GM12892 (cell line): ENCODE measurements at regions not wholly inside any gene's neighbourhood (a gene's known extent, or its start where the extent isn't known, plus 50 kb on each side); places are given as distances from the start of the nearest gene placed in this dataset.
A peak's percentile ranks its signal among the peaks of the same experiment; 100 is the strongest.

Experiments
- DNase-seq: peaks from one replicate; pipeline ENCODE4 v3.0.0; 2011; ENCODE audit not compliant: insufficient read length
- FAIRE-seq: peaks from 2 replicates; lab custom pipeline; 2011; peaks lifted over from hg19 to GRCh38; lab: Jason Lieb, UNC
- POLR2A ChIP-seq: IDR thresholded peaks from 2 replicates; pipeline ENCODE4 v1.6.1; 2011; ENCODE audit warnings: low read depth, low read length, control low read depth
- POLR2AphosphoS5 ChIP-seq: IDR thresholded peaks from 2 replicates; pipeline ENCODE4 v1.6.1; 2011; ENCODE audit warnings: low read depth, low read length, control low read depth
- TAF1 ChIP-seq: IDR thresholded peaks from 2 replicates; pipeline ENCODE4 v1.6.1; 2011; ENCODE audit warnings: low read depth, mild to moderate bottlenecking, control low read depth, low read length, borderline replicate concordance

DNA sequence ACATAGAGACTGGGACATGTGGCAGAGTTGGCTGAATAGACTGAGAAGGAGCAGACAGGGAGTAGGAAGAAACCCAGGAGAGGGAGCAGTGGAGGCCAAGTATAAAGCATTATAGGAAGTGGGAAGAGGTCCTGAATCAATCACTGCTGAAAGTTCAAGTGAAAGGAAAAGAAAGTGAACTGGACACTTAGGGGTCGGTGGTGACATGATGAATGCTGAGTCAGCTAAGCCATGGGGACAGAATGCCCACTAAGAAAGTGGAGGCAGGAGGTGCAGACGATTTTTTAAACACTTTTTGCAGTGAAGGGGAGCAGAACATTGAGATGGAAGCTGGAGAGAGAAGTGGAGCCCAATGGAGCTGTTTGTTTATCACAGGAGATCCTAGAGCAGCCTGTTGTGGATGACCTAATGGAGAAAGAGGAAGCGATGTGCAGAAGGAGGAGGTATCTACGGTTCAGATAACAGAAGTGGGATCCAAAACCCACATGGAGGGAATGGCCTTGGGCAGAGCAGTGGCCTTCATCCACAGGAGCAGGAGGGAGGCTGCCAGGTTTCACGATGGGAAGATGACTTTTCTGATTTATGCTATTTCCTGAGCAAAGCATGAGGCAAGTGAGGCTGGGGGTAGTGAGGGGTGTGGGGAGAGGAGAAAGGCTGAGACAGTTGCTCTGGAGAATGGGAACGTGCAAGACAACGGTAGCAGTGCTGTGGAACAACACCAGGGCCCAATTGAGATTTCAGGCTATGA is 208.2 kb downstream of the RPLP1 start:
- DNase-seq: no peak
- TF ChIP-seq TAF1 (no peak), POLR2A (no peak), POLR2AphosphoS5 (no peak)

DNA sequence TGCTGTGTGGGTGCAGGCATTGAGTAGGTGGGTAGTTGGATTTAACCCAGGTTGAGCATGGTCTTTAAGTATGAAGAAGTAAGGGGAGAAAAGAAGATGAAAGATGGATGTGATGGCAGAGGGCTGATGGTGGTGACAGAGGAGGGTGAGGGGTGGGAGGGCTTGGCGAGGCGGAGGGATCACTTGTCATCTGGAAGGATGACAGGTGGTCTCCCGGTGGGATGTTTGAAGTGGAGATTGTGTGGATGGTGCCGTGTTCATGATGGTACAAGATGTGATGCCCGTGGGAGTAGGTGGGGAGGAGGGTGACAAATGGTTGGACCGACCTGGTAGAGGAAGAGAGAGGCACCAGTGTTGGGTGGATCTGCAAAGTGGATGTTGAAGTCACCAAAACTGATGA is 208.8 kb downstream of the RPLP1 start:
- TF ChIP-seq TAF1: no peak
- no peak for TF ChIP-seq POLR2A
- TF ChIP-seq POLR2AphosphoS5: no peak
- FAIRE-seq: peak; percentile 63
- DNase-seq: no peak

More for the DNA sequence above, 208.2 kb downstream of the RPLP1 start:
- FAIRE-seq: no peak

DNA sequence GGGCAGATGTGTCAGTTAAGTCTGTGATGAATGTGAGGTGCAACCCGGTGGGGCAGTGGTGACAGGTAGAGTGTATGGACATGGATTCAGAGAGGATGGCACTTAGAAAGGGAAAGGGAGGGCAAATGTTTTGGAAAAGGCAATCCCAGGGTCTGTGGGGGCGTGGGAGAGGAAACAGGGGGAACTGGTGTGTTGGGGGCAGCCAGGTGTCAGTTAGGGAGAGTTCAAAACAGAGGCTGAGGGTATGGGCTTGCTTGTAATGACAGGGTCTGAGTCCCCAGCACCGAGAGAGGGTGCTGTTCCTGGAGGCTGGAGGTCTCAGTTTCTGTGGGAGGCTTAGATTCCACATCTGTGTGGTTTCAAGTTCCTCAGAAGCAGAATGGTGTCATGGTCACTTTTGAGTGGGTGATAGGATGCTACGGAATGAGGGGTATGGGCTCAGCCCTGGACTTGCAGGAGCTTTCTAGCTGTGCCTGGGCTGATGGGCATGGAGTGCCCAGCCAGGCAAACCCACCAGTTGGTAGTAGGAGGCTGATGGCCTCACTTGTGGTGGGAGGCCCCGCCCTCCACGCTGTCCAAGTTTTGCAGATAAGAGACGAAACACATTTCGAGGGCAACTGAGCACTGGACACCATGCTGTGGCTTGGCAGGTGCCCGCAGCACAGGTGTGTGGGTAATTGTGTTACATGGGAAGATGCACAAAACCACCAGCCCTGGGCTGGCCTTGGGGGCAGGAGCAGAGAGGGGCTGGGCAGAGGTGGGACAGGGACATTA is 209.4 kb downstream of the RPLP1 start:
- TF ChIP-seq POLR2AphosphoS5 (no peak), POLR2A (no peak), TAF1 (no peak)
- no peak for DNase-seq
- no peak for FAIRE-seq

- DNase-seq: no peak
- FAIRE-seq: no peak
- no peak for TF ChIP-seq POLR2AphosphoS5
- no peak for TF ChIP-seq POLR2A
- TF ChIP-seq TAF1: no peak
Observed at GRCh38 chr15:69662645-69663000, 210.0 kb downstream of the RPLP1 start.

DNA sequence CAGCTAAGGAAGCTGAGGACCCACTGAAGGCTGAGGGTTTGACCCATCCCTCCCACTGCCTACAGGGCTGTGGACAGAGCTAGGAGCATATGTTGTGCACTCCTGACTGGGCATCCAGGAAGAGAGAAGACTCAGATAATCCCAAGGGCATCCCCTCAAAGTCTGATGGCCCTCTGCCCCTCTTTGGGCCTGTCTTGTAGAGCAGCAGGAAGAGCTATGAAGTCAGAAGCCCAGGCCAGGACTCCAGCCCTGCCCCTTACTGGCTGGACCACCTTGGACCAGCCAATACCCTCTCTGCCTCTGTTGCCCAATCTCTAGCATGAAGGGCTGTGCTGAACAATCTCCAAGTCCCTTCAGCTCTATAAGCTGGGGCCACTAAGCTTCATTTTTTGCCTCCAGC is 210.8 kb downstream of the RPLP1 start:
- DNase-seq: no peak
- FAIRE-seq: no peak
- TF ChIP-seq TAF1: no peak

- TF ChIP-seq POLR2A (no peak), TAF1 (no peak), POLR2AphosphoS5 (no peak)
- FAIRE-seq: no peak
- DNase-seq: no peak
Observed at GRCh38 chr15:69663982-69664381, 211.4 kb downstream of the RPLP1 start.

GRCh38 chr15:69664572-69665571 is 212.3 kb downstream of the RPLP1 start:
- DNase-seq: no peak
- TF ChIP-seq TAF1 (peak; percentile 30; the same call in 1 of the 2 replicates), POLR2A (no peak), POLR2AphosphoS5 (no peak)
- FAIRE-seq: peak; percentile 21

- DNase-seq (no peak), FAIRE-seq (no peak)
Observed at GRCh38 chr15:69665641-69666111, 213.1 kb downstream of the RPLP1 start.

GRCh38 chr15:69666441-69666882 is 213.8 kb downstream of the RPLP1 start:
- FAIRE-seq: peak; percentile 95
- DNase-seq: peak; percentile 63

More at GRCh38 chr15:69665641-69666111, 213.1 kb downstream of the RPLP1 start:
- no peak for TF ChIP-seq POLR2A
- TF ChIP-seq POLR2AphosphoS5: no peak
- no peak for TF ChIP-seq TAF1

DNA sequence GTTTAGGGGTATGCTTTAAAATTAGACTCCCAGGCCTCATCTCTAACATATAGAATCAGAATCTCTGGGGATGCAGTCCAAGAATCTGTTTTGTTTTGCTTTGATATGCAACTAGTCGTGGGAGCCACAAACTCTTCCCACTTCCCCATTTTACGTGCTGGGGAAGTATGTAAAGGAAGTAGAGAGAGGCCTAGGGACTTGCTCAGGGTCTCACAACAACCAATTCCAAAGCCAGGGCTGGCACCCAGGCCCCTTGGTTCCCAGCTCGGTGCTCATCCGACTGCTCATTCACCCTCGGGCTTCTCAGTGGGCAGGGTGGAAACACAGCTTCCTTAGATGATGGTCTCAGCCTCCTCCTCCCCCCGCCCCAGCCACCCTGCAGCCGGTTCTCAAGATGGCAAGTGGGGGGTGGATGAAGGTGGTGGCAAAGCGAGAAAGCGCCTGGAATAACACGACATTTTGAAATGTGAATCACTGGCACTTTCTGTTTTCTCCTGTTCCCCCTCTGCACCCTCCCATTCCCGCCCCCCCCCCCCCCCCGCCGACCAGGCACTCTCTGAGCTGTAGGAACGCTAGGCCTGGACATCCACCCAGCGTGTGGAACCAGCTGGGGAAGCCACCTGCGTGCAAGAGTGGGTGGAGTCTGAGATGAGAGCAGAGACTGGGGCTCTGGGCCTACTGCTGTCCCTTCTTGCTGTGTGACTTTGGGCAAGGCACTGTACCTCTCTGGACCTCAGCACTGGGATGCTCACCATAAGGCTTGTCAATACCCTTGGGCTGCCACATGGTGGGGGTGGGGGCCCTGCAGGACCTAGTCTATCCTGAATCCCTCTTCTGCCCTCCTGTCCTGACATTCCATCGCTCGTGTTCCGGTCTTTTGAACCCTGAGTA is 214.5 kb downstream of the RPLP1 start:
- FAIRE-seq (peak; percentile 82), DNase-seq (peak; percentile 71)
- TF ChIP-seq TAF1 (no peak), POLR2AphosphoS5 (no peak), POLR2A (no peak)

More at GRCh38 chr15:69666441-69666882, 213.8 kb downstream of the RPLP1 start:
- TF ChIP-seq POLR2AphosphoS5 (no peak), TAF1 (no peak), POLR2A (no peak; the same call in 1 of the 2 replicates)
